ENCODE measurements at regions not wholly inside any gene's neighbourhood (a gene's known extent, or its start where the extent isn't known, plus 50 kb on each side); places are given as distances from the start of the nearest gene placed in this dataset.
"Not testable (repeated sequence)": the region's sequence is repeated elsewhere in the genome, so short reads cannot be mapped to it uniquely, and the experiment has no call there.

DNA sequence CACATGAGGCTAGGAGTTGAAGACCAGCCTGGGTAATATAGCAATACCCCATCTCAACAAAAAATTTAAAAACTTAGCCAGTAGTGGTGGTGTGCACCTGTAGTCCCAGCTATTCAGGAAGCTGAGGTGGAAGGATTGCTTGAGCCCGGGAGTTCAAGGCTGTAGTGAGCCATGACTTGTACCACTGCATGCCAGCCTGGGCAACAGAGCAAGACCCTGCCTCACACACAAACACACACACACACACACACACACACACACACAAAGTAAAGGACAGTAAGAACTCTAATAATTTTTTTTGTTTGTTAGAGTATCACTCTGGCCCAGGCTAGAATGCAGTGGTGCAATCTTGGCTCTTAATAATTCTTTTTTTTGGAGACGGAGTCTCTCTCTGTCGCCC, 138.0 kb upstream of the SOD1 start:
- peaks cover 3% of the 10 kb centered on the region for H3K27me3 Mint-ChIP-seq
- ChIA-PET CTCF (no interaction called here), POLR2A (interaction anchor here (0.9 kb wide), 1 partner anchor 178 kb away, joined by 3 read pairs; no protein-coding TSS in a partner anchor)
- H3K4me3 Mint-ChIP-seq: no peak overlapping the region
- H3K27ac Mint-ChIP-seq: no peak overlapping the region
- no peaks in the 10 kb centered on the region for H3K36me3 Mint-ChIP-seq (ENCODE audit: low read depth)
- no peaks in the 10 kb centered on the region for H3K9me3 Mint-ChIP-seq
- no peak for DNase-seq
- peaks cover 1% of the 10 kb centered on the region for H3K4me1 Mint-ChIP-seq

DNA sequence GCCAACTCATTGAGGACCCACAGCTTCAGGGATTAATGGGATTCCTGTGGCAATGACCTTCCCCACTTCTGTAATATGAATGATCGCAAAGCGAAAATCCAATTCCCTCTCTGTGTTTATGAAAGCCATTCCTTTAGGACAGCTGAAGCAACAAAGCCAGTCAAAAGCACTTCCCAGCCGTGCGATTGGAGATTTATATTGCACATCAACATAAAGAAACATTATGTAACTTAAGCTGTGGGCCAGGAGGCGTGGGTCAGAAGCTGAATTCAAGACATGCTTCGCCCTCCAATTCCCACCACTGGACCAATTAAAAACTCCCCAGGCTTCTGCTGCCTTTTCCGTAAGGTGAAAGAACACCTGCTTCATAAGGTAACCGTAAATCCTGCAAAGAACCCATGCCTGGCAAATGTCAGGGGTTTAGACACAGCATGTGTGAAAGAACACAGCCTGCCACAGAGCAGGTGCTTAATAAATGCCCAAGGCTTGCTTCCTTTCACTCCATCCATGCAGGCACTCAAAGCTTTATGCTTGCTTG, 138.9 kb upstream of the SOD1 start:
- no peak for DNase-seq
- Mint-ChIP-seq H3K27me3 (peaks cover 3% of the 10 kb centered on the region), H3K4me1 (peaks cover 1% of the 10 kb centered on the region), H3K36me3 (ENCODE audit: low read depth) (no peaks in the 10 kb centered on the region), H3K4me3 (no peak overlapping the region), H3K27ac (no peak overlapping the region), H3K9me3 (no peaks in the 10 kb centered on the region)
- POLR2A ChIA-PET: no interaction called here
- CTCF ChIA-PET: no interaction called here

DNA sequence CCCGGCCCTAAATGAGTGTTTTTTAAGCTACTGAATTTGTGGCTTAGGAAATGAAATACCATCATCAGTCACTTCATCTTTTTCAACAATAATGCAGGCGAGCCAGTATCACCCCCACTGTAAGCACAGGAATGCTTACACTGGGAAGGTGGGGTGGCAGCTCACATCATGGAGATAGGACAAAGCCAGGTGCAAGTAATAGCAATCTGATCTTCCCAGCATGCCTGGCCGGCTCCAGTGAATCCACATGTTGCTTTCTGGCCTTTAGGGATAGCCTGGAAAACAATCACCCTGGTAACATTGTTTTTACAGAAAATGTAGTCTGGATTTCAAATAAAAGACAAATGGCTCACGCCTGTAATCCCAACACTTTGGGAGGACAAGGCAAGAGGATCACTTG, 140.9 kb upstream of the SOD1 start:
- peaks cover 1% of the 10 kb centered on the region for H3K4me1 Mint-ChIP-seq
- H3K9me3 Mint-ChIP-seq: no peaks in the 10 kb centered on the region
- ChIA-PET CTCF (no interaction called here), POLR2A (no interaction called here)
- H3K27me3 Mint-ChIP-seq: peaks cover 12% of the 10 kb centered on the region
- DNase-seq: no peak
- no peak overlapping the region for H3K4me3 Mint-ChIP-seq
- H3K36me3 Mint-ChIP-seq (ENCODE audit: low read depth): no peaks in the 10 kb centered on the region
- no peak overlapping the region for H3K27ac Mint-ChIP-seq

- ChIA-PET CTCF (no interaction called here), POLR2A (no interaction called here)
- peaks cover 12% of the 10 kb centered on the region for H3K27me3 Mint-ChIP-seq
- H3K27ac Mint-ChIP-seq: no peak overlapping the region
- DNase-seq: no peak
- H3K36me3 Mint-ChIP-seq (ENCODE audit: low read depth): no peaks in the 10 kb centered on the region
- no peaks in the 10 kb centered on the region for H3K9me3 Mint-ChIP-seq
- H3K4me1 Mint-ChIP-seq: peaks cover 1% of the 10 kb centered on the region
- H3K4me3 Mint-ChIP-seq: no peak overlapping the region
These were observed 141.7 kb upstream of the SOD1 start for GRCh38 chr21:31517664-31518414.

DNA sequence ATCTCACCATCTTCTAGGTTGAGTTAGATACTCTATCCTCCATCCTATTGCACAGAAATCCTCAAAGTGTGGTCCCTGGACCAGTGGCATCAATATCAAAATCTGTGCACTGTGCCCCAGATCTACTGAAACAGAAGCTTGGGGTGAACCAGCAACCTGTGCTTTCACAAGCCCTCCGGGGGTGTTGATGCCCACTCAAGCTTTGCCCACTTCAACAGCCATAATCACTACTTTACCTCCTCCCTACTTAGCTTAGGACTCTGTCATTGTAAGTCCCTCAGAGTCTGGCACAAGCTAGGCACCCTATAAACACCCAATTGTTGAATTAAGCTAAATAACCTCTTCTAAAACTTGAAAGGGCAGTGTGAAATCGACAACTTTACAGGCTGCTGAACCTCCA, 144.2 kb upstream of the SOD1 start:
- Mint-ChIP-seq H3K4me1 (peaks cover 5% of the 10 kb centered on the region), H3K4me3 (no peak overlapping the region), H3K27me3 (peaks cover 17% of the 10 kb centered on the region), H3K9me3 (no peaks in the 10 kb centered on the region), H3K27ac (no peak overlapping the region), H3K36me3 (ENCODE audit: low read depth) (no peaks in the 10 kb centered on the region)
- ChIA-PET CTCF (no interaction called here), POLR2A (no interaction called here)
- no peak for DNase-seq

DNA sequence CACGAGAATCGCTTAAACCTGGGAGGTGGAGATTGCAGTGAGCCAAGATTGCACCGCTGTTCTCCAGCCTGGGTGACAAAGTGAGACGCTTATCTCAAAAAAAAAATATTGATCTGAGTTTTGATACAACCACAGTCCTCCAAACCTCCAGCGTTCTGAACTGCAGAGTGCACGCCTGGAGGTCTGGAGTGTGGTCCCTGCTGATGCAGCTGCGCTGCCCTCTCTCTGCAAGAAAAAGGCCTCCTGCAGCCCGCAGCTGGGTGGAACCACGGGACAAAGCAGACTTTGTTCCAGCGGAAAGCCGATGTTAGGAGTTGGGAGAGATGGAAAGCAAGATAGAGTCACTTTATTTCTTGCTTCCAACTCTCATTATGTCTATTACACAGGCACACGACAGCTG, 144.9 kb upstream of the SOD1 start:
- Mint-ChIP-seq H3K4me1 (peaks cover 12% of the 10 kb centered on the region), H3K27ac (no peak overlapping the region), H3K9me3 (no peaks in the 10 kb centered on the region), H3K27me3 (peaks cover 16% of the 10 kb centered on the region), H3K4me3 (no peak overlapping the region), H3K36me3 (ENCODE audit: low read depth) (no peaks in the 10 kb centered on the region)
- no peak for DNase-seq
- ChIA-PET POLR2A (no interaction called here), CTCF (interaction anchor here (1.2 kb wide), 1 partner anchor 319 kb away, joined by 3 read pairs; no protein-coding TSS in a partner anchor)

DNA sequence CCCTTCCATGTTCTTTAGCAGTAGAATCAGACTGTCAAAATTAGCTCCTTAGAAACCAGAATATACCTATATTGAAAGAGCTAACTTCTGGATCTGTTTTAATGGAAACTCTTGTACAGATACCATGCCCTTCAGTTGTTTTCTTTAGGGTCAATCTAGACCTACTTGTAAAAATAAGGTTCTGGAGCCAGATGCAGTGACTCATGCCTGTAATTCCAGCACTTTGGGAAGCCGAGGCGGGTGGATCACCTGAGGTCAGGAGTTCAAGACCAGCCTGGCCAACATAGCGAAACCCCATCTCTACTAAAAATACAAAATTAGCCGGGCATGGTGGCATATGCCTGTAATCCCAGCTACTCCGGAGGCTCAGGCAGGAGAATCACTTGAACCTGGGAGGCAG, 146.0 kb upstream of the SOD1 start:
- CTCF ChIA-PET: interaction anchor here (0.9 to 1.2 kb wide), 2 partner anchors 67 to 318 kb away, joined by 3 read pairs; no protein-coding TSS in a partner anchor
- Mint-ChIP-seq H3K4me1 (peaks cover 22% of the 10 kb centered on the region), H3K27me3 (peaks cover 17% of the 10 kb centered on the region)
- POLR2A ChIA-PET; H3K4me3 Mint-ChIP-seq; H3K36me3 Mint-ChIP-seq (ENCODE audit: low read depth); DNase-seq; H3K9me3 Mint-ChIP-seq; H3K27ac Mint-ChIP-seq: not testable (repeated sequence)

DNA sequence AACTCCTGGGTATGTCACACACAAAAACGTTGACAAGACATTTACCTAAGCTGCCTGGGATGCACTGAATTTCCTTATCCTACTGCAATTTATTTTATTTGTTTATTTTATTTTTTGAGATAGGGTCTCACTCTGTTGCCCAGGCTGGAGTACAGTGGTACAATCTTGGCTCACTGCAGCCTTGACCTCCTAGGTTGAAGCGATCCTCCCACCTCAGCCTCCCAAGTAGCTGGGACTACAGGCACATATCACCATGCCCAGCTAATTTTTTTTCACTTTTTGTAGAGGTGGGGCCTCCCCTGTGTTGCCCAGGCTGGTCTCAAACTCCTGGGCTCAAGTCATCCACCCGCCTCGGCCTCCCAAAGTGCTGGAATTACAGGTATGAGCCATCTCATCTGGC, 147.5 kb upstream of the SOD1 start:
- DNase-seq; H3K4me3 Mint-ChIP-seq; H3K36me3 Mint-ChIP-seq (ENCODE audit: low read depth); CTCF ChIA-PET; H3K27ac Mint-ChIP-seq; H3K9me3 Mint-ChIP-seq: not testable (repeated sequence)
- POLR2A ChIA-PET: interaction anchor here (1.1 kb wide), 1 partner anchor 47 kb away, joined by 3 read pairs; no protein-coding TSS in a partner anchor
- Mint-ChIP-seq H3K27me3 (peaks cover 23% of the 10 kb centered on the region), H3K4me1 (peaks cover 25% of the 10 kb centered on the region)

- H3K36me3 Mint-ChIP-seq (ENCODE audit: low read depth): no peaks in the 10 kb centered on the region
- DNase-seq: no peak
- no peak overlapping the region for H3K4me3 Mint-ChIP-seq
- peaks cover 27% of the 10 kb centered on the region for H3K27me3 Mint-ChIP-seq
- no peak overlapping the region for H3K27ac Mint-ChIP-seq
- ChIA-PET POLR2A (interaction anchor here (1.1 kb wide), 1 partner anchor 48 kb away, joined by 3 read pairs; no protein-coding TSS in a partner anchor), CTCF (no interaction called here)
- peaks cover 32% of the 10 kb centered on the region for H3K4me1 Mint-ChIP-seq
- H3K9me3 Mint-ChIP-seq: no peaks in the 10 kb centered on the region
These were observed 148.2 kb upstream of the SOD1 start for GRCh38 chr21:31511258-31511657.

- Mint-ChIP-seq H3K9me3 (no peaks in the 10 kb centered on the region), H3K36me3 (ENCODE audit: low read depth) (no peaks in the 10 kb centered on the region), H3K4me3 (peak overlapping the region; percentile 33), H3K4me1 (peaks cover 42% of the 10 kb centered on the region), H3K27ac (peak overlapping the region; percentile 80), H3K27me3 (peaks cover 31% of the 10 kb centered on the region)
- POLR2A ChIA-PET: interaction anchor here (0.8 kb wide), 1 partner anchor 14 kb away, joined by 3 read pairs; no protein-coding TSS in a partner anchor
- CTCF ChIA-PET: interaction anchor here (1.2 to 1.7 kb wide), 3 partner anchors 49 to 276 kb away, joined by 3 to 7 read pairs (median 4); no protein-coding TSS in a partner anchor
- peak; percentile 89 for DNase-seq
These were observed 150.1 kb upstream of the SOD1 start for GRCh38 chr21:31509194-31510017.

DNA sequence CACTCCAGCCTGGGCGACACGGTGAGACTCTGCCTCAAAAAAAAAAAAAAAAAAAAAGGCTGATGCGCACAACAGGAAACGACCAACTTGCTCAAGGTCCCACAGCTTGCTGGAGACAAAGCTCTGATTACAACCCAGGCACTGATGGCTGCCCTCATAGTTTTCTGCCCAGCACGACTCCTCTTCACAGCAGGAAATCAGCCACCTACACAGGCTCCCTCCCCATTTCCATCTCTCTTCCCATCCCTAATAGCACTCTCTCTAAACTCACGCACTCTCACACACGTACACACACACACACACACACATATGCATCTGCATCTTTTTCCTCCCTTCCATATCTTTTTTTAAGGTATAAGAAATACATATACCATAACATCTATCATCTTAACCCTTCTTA, 153.5 kb upstream of the SOD1 start:
- ChIA-PET POLR2A (interaction anchor here (1.5 kb wide), 1 partner anchor 53 kb away, joined by 5 read pairs; no protein-coding TSS in a partner anchor), CTCF (interaction anchor here (0.7 kb wide), 2 partner anchors 33 to 104 kb away, joined by 5 read pairs; no protein-coding TSS in a partner anchor)
- no peak for DNase-seq
- Mint-ChIP-seq H3K36me3 (ENCODE audit: low read depth) (no peaks in the 10 kb centered on the region), H3K4me1 (peaks cover 42% of the 10 kb centered on the region), H3K4me3 (no peak overlapping the region), H3K9me3 (no peaks in the 10 kb centered on the region), H3K27ac (no peak overlapping the region), H3K27me3 (peaks cover 31% of the 10 kb centered on the region)

DNA sequence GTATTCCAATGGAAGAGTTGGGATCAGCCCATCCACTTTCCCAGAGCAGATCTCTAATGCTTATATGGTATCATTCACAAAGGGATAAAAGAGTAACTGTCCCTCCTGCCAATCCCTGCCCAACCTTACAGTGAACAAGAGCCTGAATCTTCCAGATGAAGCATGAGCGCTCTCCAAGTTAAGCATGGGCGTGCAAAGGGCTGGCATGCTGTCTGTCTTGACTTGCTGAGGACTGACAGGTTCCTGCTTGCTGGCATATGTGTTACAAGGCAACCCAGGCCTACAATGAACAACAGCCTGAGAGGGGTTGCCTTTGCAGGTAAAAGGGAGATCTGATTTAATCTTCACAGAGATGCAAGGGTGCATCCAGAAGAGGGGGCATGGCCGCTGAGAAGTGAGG, 155.6 kb upstream of the SOD1 start:
- Mint-ChIP-seq H3K36me3 (ENCODE audit: low read depth) (no peaks in the 10 kb centered on the region), H3K27me3 (peaks cover 31% of the 10 kb centered on the region), H3K9me3 (no peaks in the 10 kb centered on the region), H3K4me3 (no peak overlapping the region), H3K4me1 (peaks cover 25% of the 10 kb centered on the region), H3K27ac (no peak overlapping the region)
- ChIA-PET POLR2A (no interaction called here), CTCF (no interaction called here)
- DNase-seq: no peak

DNA sequence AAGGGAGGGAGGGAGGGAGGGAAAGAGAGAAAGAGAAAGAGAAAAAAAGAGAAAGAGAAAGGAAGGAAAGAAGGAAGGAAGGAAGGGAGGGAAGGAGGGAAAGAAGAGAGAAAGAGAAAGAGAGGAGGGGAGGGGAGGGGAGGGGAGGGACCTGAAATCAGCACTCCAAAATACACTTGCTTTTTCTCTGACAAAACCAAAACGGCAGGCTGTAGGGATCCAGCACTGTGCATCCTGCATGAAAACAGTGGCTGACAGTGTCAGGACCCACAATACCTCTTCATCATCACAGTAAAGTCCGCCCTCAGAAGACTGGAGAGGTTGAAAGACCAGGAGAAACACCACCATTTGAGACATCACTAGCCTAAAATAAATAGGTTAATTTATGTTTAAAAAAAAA, 156.0 kb upstream of the SOD1 start:
- DNase-seq: no peak
- ChIA-PET POLR2A (no interaction called here), CTCF (no interaction called here)
- Mint-ChIP-seq H3K4me3 (no peak overlapping the region), H3K9me3 (no peaks in the 10 kb centered on the region), H3K27ac (no peak overlapping the region), H3K27me3 (peaks cover 31% of the 10 kb centered on the region), H3K4me1 (peaks cover 22% of the 10 kb centered on the region), H3K36me3 (ENCODE audit: low read depth) (no peaks in the 10 kb centered on the region)
